AG09319 (cell line): ENCODE measurements at regions not wholly inside any gene's neighbourhood (a gene's known extent, or its start where the extent isn't known, plus 50 kb on each side); places are given as distances from the start of the nearest gene placed in this dataset.
"Not testable (repeated sequence)": the region's sequence is repeated elsewhere in the genome, so short reads cannot be mapped to it uniquely, and the experiment has no call there.

Experiments used
- DNase-seq: peaks from one replicate; pipeline ENCODE4 v3.0.0-alpha.2; 2010; ENCODE audit warnings: low read depth; ENCODE audit errors: extremely low read depth
- TF ChIP-seq, protein P1 (sequence below): IDR thresholded peaks from 2 replicates; pipeline ENCODE4 v1.5.1; 2011; ENCODE audit warnings: low read depth, mild to moderate bottlenecking, inconsistent platforms, low read length, moderate library complexity

DNA sequence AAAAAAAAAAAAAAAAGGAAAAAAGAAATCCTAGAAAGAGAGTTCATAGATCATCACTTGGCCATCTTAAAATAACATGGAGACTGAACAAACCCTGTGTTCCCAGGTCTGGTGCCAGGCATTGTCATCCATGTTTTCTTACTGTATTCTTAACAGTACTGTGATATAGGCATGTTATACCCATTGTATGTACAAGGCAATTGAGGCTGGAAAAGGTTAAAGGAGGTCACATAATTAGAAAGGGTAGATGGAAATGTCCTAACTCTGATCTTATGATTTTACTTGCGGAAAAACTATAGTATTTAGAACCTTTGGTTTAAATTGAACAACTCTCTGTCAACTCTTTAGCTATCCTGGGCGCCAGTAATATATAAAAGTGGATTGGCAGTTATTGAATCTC is 478.2 kb upstream of the RGS6 start:
- TF ChIP-seq, protein P1, sequence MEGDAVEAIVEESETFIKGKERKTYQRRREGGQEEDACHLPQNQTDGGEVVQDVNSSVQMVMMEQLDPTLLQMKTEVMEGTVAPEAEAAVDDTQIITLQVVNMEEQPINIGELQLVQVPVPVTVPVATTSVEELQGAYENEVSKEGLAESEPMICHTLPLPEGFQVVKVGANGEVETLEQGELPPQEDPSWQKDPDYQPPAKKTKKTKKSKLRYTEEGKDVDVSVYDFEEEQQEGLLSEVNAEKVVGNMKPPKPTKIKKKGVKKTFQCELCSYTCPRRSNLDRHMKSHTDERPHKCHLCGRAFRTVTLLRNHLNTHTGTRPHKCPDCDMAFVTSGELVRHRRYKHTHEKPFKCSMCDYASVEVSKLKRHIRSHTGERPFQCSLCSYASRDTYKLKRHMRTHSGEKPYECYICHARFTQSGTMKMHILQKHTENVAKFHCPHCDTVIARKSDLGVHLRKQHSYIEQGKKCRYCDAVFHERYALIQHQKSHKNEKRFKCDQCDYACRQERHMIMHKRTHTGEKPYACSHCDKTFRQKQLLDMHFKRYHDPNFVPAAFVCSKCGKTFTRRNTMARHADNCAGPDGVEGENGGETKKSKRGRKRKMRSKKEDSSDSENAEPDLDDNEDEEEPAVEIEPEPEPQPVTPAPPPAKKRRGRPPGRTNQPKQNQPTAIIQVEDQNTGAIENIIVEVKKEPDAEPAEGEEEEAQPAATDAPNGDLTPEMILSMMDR: no peak

DNA sequence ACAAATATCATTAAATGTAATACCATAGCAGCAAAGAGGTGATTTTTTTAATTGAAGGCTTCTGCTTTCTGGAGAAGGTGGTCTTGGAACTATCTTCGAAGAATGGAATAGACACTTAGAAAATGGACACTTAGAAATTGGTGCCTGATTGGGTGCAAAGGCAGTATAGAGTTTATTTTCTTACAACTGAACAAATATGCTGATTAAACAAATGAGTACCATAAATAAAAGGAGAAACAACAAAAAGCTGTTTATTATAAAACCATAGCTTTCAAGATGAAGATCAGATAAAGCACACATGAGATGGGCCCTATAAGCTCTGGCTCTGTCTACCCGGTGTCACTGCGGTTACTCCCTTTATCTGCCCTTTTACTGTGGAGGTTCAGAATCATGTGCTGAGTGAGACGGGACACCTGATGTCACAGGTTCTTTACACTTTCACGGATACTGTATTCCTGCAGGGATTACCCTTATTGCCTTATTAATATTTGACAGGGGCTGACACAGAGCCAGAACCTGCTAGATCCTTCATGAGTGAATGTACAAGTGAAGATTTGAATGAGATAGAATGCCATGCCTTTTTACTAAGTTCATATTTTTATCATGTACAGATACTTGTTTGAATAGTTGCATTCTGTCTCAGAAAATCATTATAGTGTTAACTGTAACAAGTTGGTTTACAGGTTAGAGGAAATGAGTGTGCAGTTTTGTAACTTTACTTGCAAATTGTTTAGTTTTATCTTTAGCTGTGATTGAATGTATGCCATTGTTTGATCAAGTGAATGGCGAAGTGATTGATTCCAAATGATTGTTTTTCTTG is 477.5 kb upstream of the RGS6 start:
- TF ChIP-seq, protein P1: no peak
- DNase-seq: no peak

More for the DNA sequence above, 478.2 kb upstream of the RGS6 start:
- DNase-seq: no peak

DNA sequence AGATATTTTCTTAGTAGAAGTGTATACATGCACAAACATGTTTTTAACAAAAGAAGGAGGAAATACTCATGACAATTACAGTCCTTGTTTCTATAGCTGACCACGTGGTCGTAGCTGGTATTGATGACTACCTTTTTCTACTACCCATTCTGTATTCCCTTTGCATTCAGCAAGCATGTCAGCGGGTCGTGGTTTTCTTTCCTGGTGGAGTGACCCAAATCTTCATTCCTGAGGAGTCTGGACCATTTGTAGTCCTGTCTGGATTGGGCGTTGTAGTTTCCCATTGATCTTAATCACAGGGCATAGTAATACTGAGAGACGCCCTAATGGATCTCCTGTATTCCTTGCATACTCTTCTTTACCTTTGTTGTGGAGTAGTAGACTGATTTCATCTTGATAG is 472.1 kb upstream of the RGS6 start:
- DNase-seq: no peak
- TF ChIP-seq, protein P1: no peak

DNA sequence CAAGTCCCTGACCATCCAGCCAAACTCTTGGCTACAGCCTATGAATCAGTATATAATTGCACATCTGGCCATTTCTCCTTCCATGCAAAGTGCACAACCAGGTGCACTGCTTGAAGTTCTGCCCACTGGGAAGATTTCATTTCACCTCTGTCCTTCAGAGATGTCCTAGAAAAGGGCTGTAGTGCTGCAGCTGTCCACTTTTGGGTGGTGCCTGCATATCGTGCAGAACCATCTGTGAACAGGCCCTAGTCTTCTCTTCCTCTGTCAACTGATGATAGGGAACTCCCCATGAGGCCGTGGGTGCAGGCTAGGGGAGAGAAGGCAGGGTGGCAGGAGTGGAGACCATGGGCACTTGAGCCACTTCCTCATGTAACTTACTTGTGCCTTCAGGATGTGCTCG is 470.6 kb upstream of the RGS6 start:
- DNase-seq: not testable (repeated sequence)

DNA sequence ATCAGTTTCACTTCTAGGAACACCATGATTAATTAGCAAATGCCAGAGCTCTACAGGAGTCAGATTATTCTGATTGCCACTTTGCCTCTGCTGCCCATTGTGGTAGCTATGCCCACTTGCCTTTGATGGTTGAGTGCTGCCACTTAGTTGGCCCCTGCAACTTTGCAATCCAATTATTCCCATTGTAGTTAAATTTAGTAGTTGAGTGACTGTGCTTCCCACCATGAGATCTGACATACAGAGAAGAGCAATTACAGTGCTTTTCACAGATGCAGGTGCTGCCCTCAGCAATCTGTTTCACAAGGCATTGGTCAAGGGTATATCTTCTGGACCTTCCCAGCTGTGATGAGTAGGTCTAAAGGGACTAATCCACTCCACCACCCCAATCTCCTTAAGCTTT is 468.4 kb upstream of the RGS6 start:
- TF ChIP-seq, protein P1: no peak
- DNase-seq: no peak

DNA sequence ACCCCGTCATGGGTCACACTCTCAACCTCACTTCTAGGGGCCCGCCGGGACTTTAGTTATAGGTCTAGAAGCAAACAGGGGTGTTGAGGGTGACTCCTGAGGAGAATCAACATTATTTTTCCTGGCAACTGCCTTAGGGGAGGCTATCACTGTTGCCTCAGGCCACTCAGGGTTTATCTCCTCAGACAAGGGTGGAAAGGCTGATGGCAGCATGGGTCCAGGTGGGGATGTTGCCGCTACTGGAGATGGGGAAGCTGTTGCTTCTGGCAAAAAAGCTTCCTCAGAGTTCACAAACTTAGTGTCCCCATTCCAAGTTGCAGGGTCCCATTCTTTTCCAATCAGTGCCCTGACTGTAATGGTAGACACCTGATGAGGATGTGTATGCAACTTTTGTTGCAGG is 467.4 kb upstream of the RGS6 start:
- TF ChIP-seq, protein P1: no peak
- no peak for DNase-seq

DNA sequence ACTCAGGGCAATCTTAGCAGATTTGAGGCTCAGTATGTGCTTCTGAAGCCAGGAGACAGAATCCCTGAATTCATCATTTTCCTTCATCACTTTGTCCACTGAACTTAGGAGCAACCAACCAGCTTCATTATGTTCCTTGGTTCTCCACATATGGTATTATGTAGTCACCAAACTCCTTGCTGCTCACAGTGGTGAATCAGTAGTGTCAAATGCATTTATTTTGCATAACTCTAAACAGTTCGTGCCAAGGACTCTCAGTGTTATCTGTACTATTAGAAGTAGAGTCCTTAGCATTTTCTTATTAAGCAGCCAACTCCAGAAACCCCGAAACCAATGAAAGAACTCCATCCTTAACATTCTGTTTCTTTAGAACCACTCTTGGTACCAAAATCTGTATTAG is 466.9 kb upstream of the RGS6 start:
- DNase-seq: no peak
- TF ChIP-seq, protein P1: no peak

DNA sequence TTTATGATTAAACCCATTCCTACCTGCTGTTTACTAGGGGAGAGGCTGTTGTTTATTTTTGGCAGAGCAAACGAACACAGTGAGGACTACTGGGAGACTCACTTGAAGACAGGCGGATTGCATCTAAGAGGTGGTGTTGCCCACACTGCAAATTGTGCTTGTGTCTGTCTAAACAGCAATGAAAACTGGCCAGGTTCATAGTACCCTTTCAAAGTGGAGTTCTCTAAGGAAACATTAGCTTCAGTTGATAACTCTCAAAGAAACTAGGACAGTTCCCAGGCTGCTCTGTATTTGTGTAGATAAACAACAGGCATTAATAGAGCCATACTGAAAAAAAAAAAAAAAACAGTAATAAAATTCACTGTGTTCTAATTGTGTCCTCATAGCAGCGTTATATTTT is 466.0 kb upstream of the RGS6 start:
- TF ChIP-seq, protein P1: no peak
- no peak for DNase-seq
